HepG2 (cell line): ENCODE measurements at regions not wholly inside any gene's neighbourhood (a gene's known extent, or its start where the extent isn't known, plus 50 kb on each side); places are given as distances from the start of the nearest gene placed in this dataset.

Experiments
- ATAC-seq: fragments of 200-7000 bp; cut with Tn5 transposase; 3 replicates; pipeline ENCODE4 v1.9.1; 2020; ENCODE audit warnings: mild to moderate bottlenecking, moderate library complexity
- BruUV-seq: library from RNA; stranded (reverse); fragments of 400-500 nt; replicated peaks from 2 replicates; lab custom pipeline; 2021; lab: Mats Ljungman, UMichigan
- CTCF ChIA-PET: fragments of 300-600 bp; formaldehyde crosslinking; extraction: SDS; loops from one replicate; lab custom pipeline; 2021; ENCODE audit warnings: low total read pairs, inconsistent platforms, low intra/inter-chr PET ratio; lab: Yijun Ruan, JAX
- POLR2A ChIA-PET: fragments of 350-600 bp; sonication (Branson Sonifier 250); formaldehyde crosslinking; loops from one replicate; lab custom pipeline; 2020; ENCODE audit warnings: antibody characterized with exemption, inconsistent platforms; lab: Yijun Ruan, JAX
- DNase-seq: peaks from one replicate; pipeline ENCODE4 v3.0.0-alpha.2; 2015; ENCODE audit warnings: low spot score
- FAIRE-seq: peaks from 3 replicates; lab custom pipeline; 2011; peaks lifted over from hg19 to GRCh38; lab: Jason Lieb, UNC
- H2AFZ ChIP-seq: one replicate; pipeline ENCODE4 v1.6.1; 2011; ENCODE audit warnings: low read length, inconsistent platforms
- H3K27ac ChIP-seq: fragments of 300-600 bp; 3 replicates; pipeline ENCODE4 v1.8.0; 2011; ENCODE audit warnings: mixed run types, mild to moderate bottlenecking, mixed read lengths, low read length, inconsistent platforms; ENCODE audit not compliant: insufficient read depth; ENCODE audit errors: extremely low read length
- H3K27me3 ChIP-seq, 2 experiments: fragments of 200-600 bp in 1 of 2; 2 replicates in 1 of 2; 3 replicates in 1 of 2; pipeline versions ENCODE4 v1.6.0 to v1.8.0; 2011; ENCODE audit warnings: low read length in 2 of 2, mild to moderate bottlenecking in 2 of 2, moderate library complexity in 2 of 2, inconsistent platforms in 1 of 2; ENCODE audit not compliant: insufficient read depth in 2 of 2, control insufficient read depth in 1 of 2
- H3K36me3 ChIP-seq, 2 experiments: fragments of 200-600 bp in 1 of 2; replicated peaks in 1 of 2; 2 replicates in 1 of 2; 3 replicates in 1 of 2; pipeline versions ENCODE4 v1.5.1 to v1.8.0; 2011; ENCODE audit warnings: low read length in 2 of 2, inconsistent platforms in 1 of 2; ENCODE audit not compliant: insufficient read depth in 2 of 2, control insufficient read depth in 1 of 2
- H3K4me1 ChIP-seq: 2 replicates; pipeline ENCODE4 v1.5.1; 2012; ENCODE audit warnings: low read length, inconsistent platforms; ENCODE audit not compliant: insufficient read depth
- H3K4me2 ChIP-seq: 2 replicates; pipeline ENCODE4 v1.6.0; 2011; ENCODE audit warnings: low read depth, low read length, inconsistent platforms
- H3K4me3 ChIP-seq, 3 experiments: fragments of 200-600 bp in 1 of 3; sonication (generic), shearing (Covaris generic) in 1 of 3; replicated peaks in 1 of 3; 2 replicates each; pipeline ENCODE4 v1.5.1; 2011 to 2016; ENCODE audit warnings: low read length in 3 of 3, inconsistent platforms in 2 of 3, low read depth in 2 of 3, mild to moderate bottlenecking in 2 of 3, control low read depth in 1 of 3, mixed read lengths in 1 of 3; ENCODE audit not compliant: insufficient read depth in 1 of 3
- H3K79me2 ChIP-seq: one replicate; pipeline ENCODE4 v1.6.1; 2011; ENCODE audit warnings: low read length, inconsistent platforms; ENCODE audit not compliant: insufficient read depth
- H3K9ac ChIP-seq: 2 replicates; pipeline ENCODE4 v1.6.0; 2011; ENCODE audit warnings: mild to moderate bottlenecking, low read depth, low read length, inconsistent platforms; ENCODE audit not compliant: insufficient read depth
- H3K9me3 ChIP-seq: 2 replicates; pipeline ENCODE4 v1.5.1; 2012; ENCODE audit warnings: mild to moderate bottlenecking, low read length
- H4K20me1 ChIP-seq: 2 replicates; pipeline ENCODE4 v1.6.0; 2011; ENCODE audit warnings: inconsistent platforms, mild to moderate bottlenecking, low read length, moderate library complexity; ENCODE audit not compliant: insufficient read depth
- ARHGAP35 ChIP-seq: sonication (generic); formaldehyde crosslinking; IDR thresholded peaks from 2 replicates; pipeline ENCODE4 v1.9.0; 2022; ENCODE audit warnings: mild to moderate bottlenecking, inconsistent platforms, moderate library complexity, missing genetic modification reagents, borderline replicate concordance
- BHLHE40 ChIP-seq: IDR thresholded peaks from 2 replicates; pipeline ENCODE4 v1.6.1; 2011; ENCODE audit warnings: low read length, improper control_type of control experiment
- ELF4 ChIP-seq: sonication (generic); formaldehyde crosslinking; IDR thresholded peaks from 2 replicates; pipeline ENCODE4 v1.5.0; 2020; ENCODE audit warnings: missing genetic modification reagents, mild to moderate bottlenecking, moderate library complexity, borderline replicate concordance
- IRX3 ChIP-seq: sonication (generic); formaldehyde crosslinking; IDR thresholded peaks from 2 replicates; pipeline ENCODE4 v1.8.1; 2023; ENCODE audit warnings: mild to moderate bottlenecking, low read depth, missing genetic modification reagents, borderline replicate concordance
- KDM5B ChIP-seq: sonication (generic); formaldehyde crosslinking; IDR thresholded peaks from 2 replicates; pipeline ENCODE4 v1.4.0; 2020; ENCODE audit warnings: missing genetic modification reagents, mild to moderate bottlenecking, borderline replicate concordance
- MYC ChIP-seq: sonication (generic); formaldehyde crosslinking; IDR thresholded peaks from 2 replicates; pipeline ENCODE4 v1.9.0; 2021; ENCODE audit warnings: missing genetic modification reagents, borderline replicate concordance
- PRMT3 ChIP-seq: sonication (generic); formaldehyde crosslinking; IDR thresholded peaks from 2 replicates; pipeline ENCODE4 v1.8.1; 2022; ENCODE audit warnings: low read depth, mild to moderate bottlenecking, moderate library complexity, missing genetic modification reagents, borderline replicate concordance
- RCOR2 ChIP-seq: IDR thresholded peaks from 2 replicates; pipeline ENCODE4 v1.6.1; 2016; ENCODE audit warnings: missing biosample characterization, missing genetic modification reagents
- SP2 ChIP-seq: sonication (generic); formaldehyde crosslinking; IDR thresholded peaks from 2 replicates; pipeline ENCODE4 v1.5.1; 2020; ENCODE audit warnings: mild to moderate bottlenecking, missing genetic modification reagents
- ZFY ChIP-seq: sonication (generic); formaldehyde crosslinking; IDR thresholded peaks from 2 replicates; pipeline ENCODE4 v1.4.0; 2020; ENCODE audit warnings: missing genetic modification reagents
- ZNF367 ChIP-seq: sonication (generic); formaldehyde crosslinking; IDR thresholded peaks from 2 replicates; pipeline ENCODE4 v1.4.0; 2020; ENCODE audit warnings: missing genetic modification reagents, borderline replicate concordance
- ZNF746 ChIP-seq: sonication (generic); formaldehyde crosslinking; IDR thresholded peaks from 2 replicates; pipeline ENCODE4 v1.8.0; 2022; ENCODE audit warnings: mild to moderate bottlenecking, missing genetic modification reagents
- ZNF780A ChIP-seq: sonication (generic); formaldehyde crosslinking; IDR thresholded peaks from 2 replicates; pipeline ENCODE4 v1.8.0; 2022; ENCODE audit warnings: mild to moderate bottlenecking, missing genetic modification reagents, moderate library complexity
- ZNF792 ChIP-seq: IDR thresholded peaks from 2 replicates; pipeline ENCODE4 v1.6.1; 2016
- ZNF841 ChIP-seq: sonication (generic); formaldehyde crosslinking; IDR thresholded peaks from 2 replicates; pipeline ENCODE4 v1.8.1; 2023; ENCODE audit warnings: missing genetic modification reagents, borderline replicate concordance
- WGBS: methylation state at CpG from one replicate; pipeline ENCODE4 v1.1.6; 2017; ENCODE audit warnings: low lambda C conversion rate; 5-methylcytosine and 5-hydroxymethylcytosine counted together
- in situ Hi-C: cut with HindIII; loops from 2 replicates; pipeline ENCODE4 v1.10.0; 2017; ENCODE audit warnings: low pct_unique_long_range_greater_than_20kb; ENCODE audit not compliant: extremely low pct_ligation_motif_present
- intact Hi-C: fragments of 100-400 bp; cut with micrococcal nuclease; formaldehyde crosslinking; loops from one replicate; pipeline ENCODE4 v1.10.0; 2022; ENCODE audit not compliant: unreplicated experiment
- TF ChIP-seq, protein P1 (sequence below): sonication (generic); formaldehyde crosslinking; IDR thresholded peaks from 2 replicates; pipeline ENCODE4 v1.4.0; 2020; ENCODE audit warnings: missing genetic modification reagents
- TF ChIP-seq, protein P2 (sequence below): sonication (generic); formaldehyde crosslinking; IDR thresholded peaks from 2 replicates; pipeline ENCODE4 v1.5.0; 2020; ENCODE audit warnings: missing genetic modification reagents

DNA sequence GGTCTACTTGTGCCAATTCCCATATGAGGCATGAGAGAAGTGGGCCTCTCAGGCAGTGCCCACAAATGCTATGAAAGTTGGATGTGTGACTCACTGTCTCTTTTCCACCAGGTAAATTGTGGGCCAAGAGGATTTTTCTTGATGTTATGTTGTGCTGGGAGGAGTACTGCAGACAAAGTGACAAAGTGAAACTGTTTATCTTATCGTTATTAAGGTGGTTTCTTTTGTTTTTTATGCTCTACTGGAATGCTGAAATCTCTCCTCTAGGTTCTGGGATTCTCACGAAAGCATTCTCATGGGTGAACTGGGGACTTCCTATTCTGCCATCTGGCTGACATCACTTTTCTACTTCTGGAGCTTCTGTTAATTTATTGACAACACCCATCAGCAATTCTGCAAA lies 919.6 kb upstream of the EPHA6 start:
- TF ChIP-seq MYC (no peak), ZNF367 (CRISPR knock-in tag) (no peak)
- 0% methylated on average over 2 of the region's 2 CpGs for WGBS
- Histone ChIP-seq H3K27me3 (no peaks in the 10 kb centered on the region), H3K9ac (no peak overlapping the region), H2AFZ (no peak overlapping the region), H3K79me2 (no peaks in the 10 kb centered on the region), H3K4me3 (no peak overlapping the region), H3K36me3 (no peaks in the 10 kb centered on the region), H4K20me1 (no peaks in the 10 kb centered on the region), H3K4me2 (no peak overlapping the region), H3K9me3 (no peaks in the 10 kb centered on the region), H3K27ac (no peak overlapping the region), H3K4me1 (no peaks in the 10 kb centered on the region)
- ATAC-seq (no peak), DNase-seq (no peak), FAIRE-seq (no peak)
- in situ Hi-C loops (no loop called here), intact Hi-C loops (no loop called here)
- ChIA-PET POLR2A (no interaction called here), CTCF (no interaction called here)
- no TSS peak for BruUV-seq

DNA sequence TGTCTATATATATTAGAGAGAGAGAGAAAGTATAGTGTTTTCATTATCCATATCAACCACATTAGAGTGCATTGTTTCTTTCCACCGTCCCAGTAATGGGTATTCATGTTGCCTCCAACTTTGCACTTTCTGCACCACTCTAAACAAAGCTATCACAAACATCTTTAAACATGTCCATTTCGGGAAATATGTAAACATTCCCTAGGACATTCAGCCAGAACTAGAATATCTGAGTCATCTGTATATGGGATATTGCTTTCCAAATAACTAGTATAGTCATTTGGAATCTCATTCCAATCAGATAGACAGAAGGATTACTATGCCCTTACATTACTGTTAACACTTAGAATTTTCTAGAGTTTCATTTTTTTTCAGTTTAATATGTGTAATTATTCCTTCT lies 914.9 kb upstream of the EPHA6 start:
- Histone ChIP-seq H2AFZ (no peak overlapping the region), H3K9ac (no peak overlapping the region), H3K27me3 (no peaks in the 10 kb centered on the region), H3K9me3 (no peaks in the 10 kb centered on the region), H3K4me1 (no peaks in the 10 kb centered on the region), H4K20me1 (no peaks in the 10 kb centered on the region), H3K79me2 (no peaks in the 10 kb centered on the region), H3K36me3 (no peaks in the 10 kb centered on the region), H3K4me3 (no peak overlapping the region), H3K4me2 (no peak overlapping the region), H3K27ac (no peak overlapping the region)
- no TSS peak for BruUV-seq
- 0% methylated on average over 2 of the region's 2 CpGs for WGBS
- no peak for FAIRE-seq
- no peak for ATAC-seq
- intact Hi-C loops = no loop called here
- ChIA-PET CTCF (no interaction called here), POLR2A (no interaction called here)
- in situ Hi-C loops = no loop called here
- no peak for DNase-seq
- TF ChIP-seq ZNF792 (CRISPR knock-in tag) (no peak), ZNF841 (CRISPR knock-in tag) (no peak), IRX3 (no peak), ZNF746 (CRISPR knock-in tag) (no peak), PRMT3 (CRISPR knock-in tag) (no peak), KDM5B (CRISPR knock-in tag) (no peak), BHLHE40 (no peak), ZFY (CRISPR knock-in tag) (no peak), RCOR2 (CRISPR knock-in tag) (no peak), ARHGAP35 (CRISPR knock-in tag) (no peak), SP2 (CRISPR knock-in tag) (no peak), ELF4 (CRISPR knock-in tag) (no peak), ZNF780A (CRISPR knock-in tag) (no peak)
- TF ChIP-seq, protein P1, sequence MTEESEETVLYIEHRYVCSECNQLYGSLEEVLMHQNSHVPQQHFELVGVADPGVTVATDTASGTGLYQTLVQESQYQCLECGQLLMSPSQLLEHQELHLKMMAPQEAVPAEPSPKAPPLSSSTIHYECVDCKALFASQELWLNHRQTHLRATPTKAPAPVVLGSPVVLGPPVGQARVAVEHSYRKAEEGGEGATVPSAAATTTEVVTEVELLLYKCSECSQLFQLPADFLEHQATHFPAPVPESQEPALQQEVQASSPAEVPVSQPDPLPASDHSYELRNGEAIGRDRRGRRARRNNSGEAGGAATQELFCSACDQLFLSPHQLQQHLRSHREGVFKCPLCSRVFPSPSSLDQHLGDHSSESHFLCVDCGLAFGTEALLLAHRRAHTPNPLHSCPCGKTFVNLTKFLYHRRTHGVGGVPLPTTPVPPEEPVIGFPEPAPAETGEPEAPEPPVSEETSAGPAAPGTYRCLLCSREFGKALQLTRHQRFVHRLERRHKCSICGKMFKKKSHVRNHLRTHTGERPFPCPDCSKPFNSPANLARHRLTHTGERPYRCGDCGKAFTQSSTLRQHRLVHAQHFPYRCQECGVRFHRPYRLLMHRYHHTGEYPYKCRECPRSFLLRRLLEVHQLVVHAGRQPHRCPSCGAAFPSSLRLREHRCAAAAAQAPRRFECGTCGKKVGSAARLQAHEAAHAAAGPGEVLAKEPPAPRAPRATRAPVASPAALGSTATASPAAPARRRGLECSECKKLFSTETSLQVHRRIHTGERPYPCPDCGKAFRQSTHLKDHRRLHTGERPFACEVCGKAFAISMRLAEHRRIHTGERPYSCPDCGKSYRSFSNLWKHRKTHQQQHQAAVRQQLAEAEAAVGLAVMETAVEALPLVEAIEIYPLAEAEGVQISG (CRISPR knock-in tag) = no peak
- TF ChIP-seq, protein P2, sequence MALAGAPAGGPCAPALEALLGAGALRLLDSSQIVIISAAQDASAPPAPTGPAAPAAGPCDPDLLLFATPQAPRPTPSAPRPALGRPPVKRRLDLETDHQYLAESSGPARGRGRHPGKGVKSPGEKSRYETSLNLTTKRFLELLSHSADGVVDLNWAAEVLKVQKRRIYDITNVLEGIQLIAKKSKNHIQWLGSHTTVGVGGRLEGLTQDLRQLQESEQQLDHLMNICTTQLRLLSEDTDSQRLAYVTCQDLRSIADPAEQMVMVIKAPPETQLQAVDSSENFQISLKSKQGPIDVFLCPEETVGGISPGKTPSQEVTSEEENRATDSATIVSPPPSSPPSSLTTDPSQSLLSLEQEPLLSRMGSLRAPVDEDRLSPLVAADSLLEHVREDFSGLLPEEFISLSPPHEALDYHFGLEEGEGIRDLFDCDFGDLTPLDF (CRISPR knock-in tag) = no peak
